GM12891 (cell line): ENCODE measurements at regions not wholly inside any gene's neighbourhood (a gene's known extent, or its start where the extent isn't known, plus 50 kb on each side); places are given as distances from the start of the nearest gene placed in this dataset.

ENCODE experiments used
- POLR2A ChIP-seq: IDR thresholded peaks from 2 replicates; pipeline ENCODE4 v1.6.1; 2011; ENCODE audit warnings: low read depth, low read length, control low read depth
- POLR2AphosphoS5 ChIP-seq: IDR thresholded peaks from 2 replicates; pipeline ENCODE4 v1.6.1; 2011; ENCODE audit warnings: low read depth, low read length, control low read depth

GRCh38 chr4:123827511-123827910, 430.9 kb downstream of the SPRY1 start:
- TF ChIP-seq POLR2AphosphoS5, result no peak
- TF ChIP-seq POLR2A, result no peak
